Liver (tissue), 8 donors: ENCODE measurements at regions not wholly inside any gene's neighbourhood (a gene's known extent, or its start where the extent isn't known, plus 50 kb on each side); places are given as distances from the start of the nearest gene placed in this dataset.

Source experiments
- DNase-seq: peaks from one replicate; pipeline ENCODE4 v3.0.0-alpha.2; 2017; ENCODE audit warnings: low spot score
- H3K27ac ChIP-seq, 2 donors: one replicate each; pipeline ENCODE4 v1.7.0; 2013; ENCODE audit warnings: inconsistent platforms in 2 of 2, low read length in 2 of 2, control low read depth in 1 of 2, low read depth in 1 of 2, mild to moderate bottlenecking in 1 of 2
- H3K27me3 ChIP-seq, 4 donors: one replicate each; pipeline versions ENCODE4 v1.6.1 to v1.7.0; 2013; ENCODE audit warnings: low read length in 3 of 4, inconsistent platforms in 1 of 4, mild to moderate bottlenecking in 1 of 4, moderate library complexity in 1 of 4; ENCODE audit not compliant: control insufficient read depth in 4 of 4, insufficient read depth in 4 of 4
- H3K36me3 ChIP-seq, 4 donors: one replicate each; pipeline versions ENCODE4 v1.6.1 to v1.7.0; 2013; ENCODE audit warnings: low read length in 3 of 4, mild to moderate bottlenecking in 3 of 4, low read depth in 1 of 4, moderate library complexity in 1 of 4; ENCODE audit not compliant: control insufficient read depth in 4 of 4, insufficient read depth in 3 of 4
- H3K4me1 ChIP-seq, 4 donors: one replicate each; pipeline versions ENCODE4 v1.6.1 to v1.7.0; 2013; ENCODE audit warnings: low read length in 3 of 4, mild to moderate bottlenecking in 3 of 4, moderate library complexity in 1 of 4; ENCODE audit not compliant: control insufficient read depth in 4 of 4, insufficient read depth in 4 of 4
- H3K4me3 ChIP-seq, 3 donors: one replicate each; pipeline versions ENCODE4 v1.6.1 to v1.7.0; 2013; ENCODE audit warnings: low read length in 3 of 3, control low read depth in 1 of 3, low read depth in 1 of 3, mild to moderate bottlenecking in 1 of 3
- H3K9ac ChIP-seq, 2 donors: one replicate each; pipeline ENCODE4 v1.7.0; 2013; ENCODE audit warnings: low read length in 2 of 2, mild to moderate bottlenecking in 2 of 2, moderate library complexity in 2 of 2, control low read depth in 1 of 2, low read depth in 1 of 2
- H3K9me3 ChIP-seq, 4 donors: one replicate each; pipeline versions ENCODE4 v1.6.1 to v1.7.0; 2013; ENCODE audit warnings: low read length in 3 of 4; ENCODE audit not compliant: control insufficient read depth in 4 of 4
- EGR1 ChIP-seq, 2 donors: IDR thresholded peaks; 2 replicates each; pipeline ENCODE4 v1.6.1; 2016 to 2018; ENCODE audit warnings: antibody characterized with exemption in 2 of 2, low read depth in 2 of 2
- FOXA1 ChIP-seq: IDR thresholded peaks from 2 replicates; pipeline ENCODE4 v1.6.1; 2016; ENCODE audit warnings: antibody characterized with exemption
- FOXA2 ChIP-seq: IDR thresholded peaks from 2 replicates; pipeline ENCODE4 v1.6.1; 2016; ENCODE audit warnings: antibody characterized with exemption
- HNF4A ChIP-seq, 2 donors: conservative IDR thresholded peaks; 2 replicates each; pipeline ENCODE4 v1.6.1; 2016; ENCODE audit warnings: antibody characterized with exemption in 2 of 2, mild to moderate bottlenecking in 2 of 2
- HNF4G ChIP-seq: IDR thresholded peaks from 2 replicates; pipeline ENCODE4 v1.6.1; 2016; ENCODE audit warnings: antibody characterized with exemption
- JUND ChIP-seq, 2 donors: IDR thresholded peaks; 2 replicates each; pipeline ENCODE4 v1.6.1; 2016; ENCODE audit warnings: antibody characterized with exemption in 2 of 2
- RXRA ChIP-seq, 2 donors: IDR thresholded peaks; 2 replicates each; pipeline ENCODE4 v1.6.1; 2017 to 2018; ENCODE audit warnings: antibody characterized with exemption in 2 of 2, mild to moderate bottlenecking in 1 of 2
- SP1 ChIP-seq: IDR thresholded peaks from 2 replicates; pipeline ENCODE4 v1.6.1; 2018; ENCODE audit warnings: antibody characterized with exemption, mild to moderate bottlenecking
- TAF1 ChIP-seq: conservative IDR thresholded peaks from 2 replicates; pipeline ENCODE4 v1.6.1; 2016; ENCODE audit warnings: antibody characterized with exemption, mild to moderate bottlenecking
- YY1 ChIP-seq: IDR thresholded peaks from 2 replicates; pipeline ENCODE4 v1.6.1; 2016; ENCODE audit warnings: antibody characterized with exemption, mild to moderate bottlenecking
- WGBS: extraction: QIAGEN DNeasy Blood & Tissue Kit; methylation state at CpG from one replicate; pipeline ENCODE4 v1.1.7; 2013; 5-methylcytosine and 5-hydroxymethylcytosine counted together
- TF ChIP-seq, protein P1 (sequence below): fragments of 150-350 bp; IDR thresholded peaks from 2 replicates; pipeline ENCODE4 v1.5.1; 2017; ENCODE audit warnings: improper control_type of control experiment, low read depth, low read length; ENCODE audit not compliant: missing input control
- TF ChIP-seq, protein P2 (sequence below): IDR thresholded peaks from 2 replicates; pipeline ENCODE4 v1.6.1; 2016; ENCODE audit warnings: antibody characterized with exemption
- TF ChIP-seq, protein P3 (sequence below): IDR thresholded peaks from 2 replicates; pipeline ENCODE4 v1.6.1; 2016; ENCODE audit warnings: antibody characterized with exemption
- TF ChIP-seq, protein P4 (sequence below): IDR thresholded peaks from 2 replicates; pipeline ENCODE4 v1.6.1; 2016; ENCODE audit warnings: antibody characterized with exemption, mild to moderate bottlenecking
- donor health status: healthy.
- donor health status: healthy.
- donor health status: healthy.
- donor health status: healthy.
- donor health status: healthy.

DNA sequence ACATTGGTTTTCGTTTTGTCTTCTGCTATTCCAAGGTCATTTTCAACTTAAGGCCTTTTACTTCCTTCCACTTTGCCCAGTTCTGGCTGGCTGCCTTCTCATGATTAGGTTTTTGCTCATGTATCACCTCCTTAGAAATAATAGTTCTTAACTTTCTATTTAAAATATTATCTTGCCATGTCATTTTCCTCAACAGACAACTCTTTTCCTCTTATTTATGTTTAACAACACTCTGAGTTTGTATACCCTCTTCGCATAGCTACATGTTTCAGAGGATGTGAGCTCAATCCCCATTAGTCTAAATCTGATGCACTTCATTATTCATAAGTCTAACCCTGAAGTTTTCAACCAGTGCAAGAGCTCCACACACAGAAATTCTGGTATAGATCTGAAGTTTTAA, 299.1 kb downstream of the BCHE start (continued):
- TF ChIP-seq, protein P1, sequence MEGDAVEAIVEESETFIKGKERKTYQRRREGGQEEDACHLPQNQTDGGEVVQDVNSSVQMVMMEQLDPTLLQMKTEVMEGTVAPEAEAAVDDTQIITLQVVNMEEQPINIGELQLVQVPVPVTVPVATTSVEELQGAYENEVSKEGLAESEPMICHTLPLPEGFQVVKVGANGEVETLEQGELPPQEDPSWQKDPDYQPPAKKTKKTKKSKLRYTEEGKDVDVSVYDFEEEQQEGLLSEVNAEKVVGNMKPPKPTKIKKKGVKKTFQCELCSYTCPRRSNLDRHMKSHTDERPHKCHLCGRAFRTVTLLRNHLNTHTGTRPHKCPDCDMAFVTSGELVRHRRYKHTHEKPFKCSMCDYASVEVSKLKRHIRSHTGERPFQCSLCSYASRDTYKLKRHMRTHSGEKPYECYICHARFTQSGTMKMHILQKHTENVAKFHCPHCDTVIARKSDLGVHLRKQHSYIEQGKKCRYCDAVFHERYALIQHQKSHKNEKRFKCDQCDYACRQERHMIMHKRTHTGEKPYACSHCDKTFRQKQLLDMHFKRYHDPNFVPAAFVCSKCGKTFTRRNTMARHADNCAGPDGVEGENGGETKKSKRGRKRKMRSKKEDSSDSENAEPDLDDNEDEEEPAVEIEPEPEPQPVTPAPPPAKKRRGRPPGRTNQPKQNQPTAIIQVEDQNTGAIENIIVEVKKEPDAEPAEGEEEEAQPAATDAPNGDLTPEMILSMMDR, result no peak
- TF ChIP-seq HNF4G, result no peak

DNA sequence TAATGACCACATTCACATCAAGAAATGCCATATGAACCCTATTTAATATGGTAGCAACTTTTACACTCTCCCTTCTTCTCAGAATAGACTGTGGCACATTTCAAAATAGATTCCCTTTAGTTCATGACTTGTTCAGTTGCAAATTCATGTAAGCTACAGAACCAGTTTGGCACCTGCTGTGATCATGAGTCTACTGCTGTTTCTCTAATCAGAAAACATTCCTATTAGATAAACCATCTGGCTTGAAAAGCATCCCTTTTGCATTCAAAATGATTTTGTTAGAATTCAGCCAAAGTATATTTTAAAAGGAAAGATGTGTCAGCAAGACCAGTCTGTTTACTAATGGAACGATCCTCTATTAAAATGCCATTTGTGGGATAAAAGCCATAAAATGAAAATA, 304.4 kb downstream of the BCHE start:
- Histone ChIP-seq H3K4me1 (no peaks in the 10 kb centered on the region), H3K4me3 (no peak overlapping the region), H3K9me3 (no peaks in the 10 kb centered on the region), H3K27me3 (no peaks in the 10 kb centered on the region), H3K27ac (no peak overlapping the region), H3K36me3 (no peaks in the 10 kb centered on the region), H3K9ac (no peak overlapping the region)
- TF ChIP-seq HNF4A (conservative IDR thresholded peaks at IDR 0.05) (no peak), EGR1 (IDR thresholded peaks at IDR 0.05; ENCODE audit: low read depth in 2 of 2) (no peak), JUND (IDR thresholded peaks at IDR 0.05) (no peak), HNF4G (no peak), YY1 (no peak), FOXA1 (no peak), RXRA (IDR thresholded peaks at IDR 0.05) (no peak), SP1 (no peak), TAF1 (no peak)
- TF ChIP-seq, protein P1, result no peak
- TF ChIP-seq, protein P2, sequence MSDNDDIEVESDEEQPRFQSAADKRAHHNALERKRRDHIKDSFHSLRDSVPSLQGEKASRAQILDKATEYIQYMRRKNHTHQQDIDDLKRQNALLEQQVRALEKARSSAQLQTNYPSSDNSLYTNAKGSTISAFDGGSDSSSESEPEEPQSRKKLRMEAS, result no peak
- TF ChIP-seq, protein P3, sequence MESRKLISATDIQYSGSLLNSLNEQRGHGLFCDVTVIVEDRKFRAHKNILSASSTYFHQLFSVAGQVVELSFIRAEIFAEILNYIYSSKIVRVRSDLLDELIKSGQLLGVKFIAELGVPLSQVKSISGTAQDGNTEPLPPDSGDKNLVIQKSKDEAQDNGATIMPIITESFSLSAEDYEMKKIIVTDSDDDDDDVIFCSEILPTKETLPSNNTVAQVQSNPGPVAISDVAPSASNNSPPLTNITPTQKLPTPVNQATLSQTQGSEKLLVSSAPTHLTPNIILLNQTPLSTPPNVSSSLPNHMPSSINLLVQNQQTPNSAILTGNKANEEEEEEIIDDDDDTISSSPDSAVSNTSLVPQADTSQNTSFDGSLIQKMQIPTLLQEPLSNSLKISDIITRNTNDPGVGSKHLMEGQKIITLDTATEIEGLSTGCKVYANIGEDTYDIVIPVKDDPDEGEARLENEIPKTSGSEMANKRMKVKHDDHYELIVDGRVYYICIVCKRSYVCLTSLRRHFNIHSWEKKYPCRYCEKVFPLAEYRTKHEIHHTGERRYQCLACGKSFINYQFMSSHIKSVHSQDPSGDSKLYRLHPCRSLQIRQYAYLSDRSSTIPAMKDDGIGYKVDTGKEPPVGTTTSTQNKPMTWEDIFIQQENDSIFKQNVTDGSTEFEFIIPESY, result no peak
- no peak for DNase-seq
- WGBS, result 79% methylated on average over 1 of the region's 1 CpG

DNA sequence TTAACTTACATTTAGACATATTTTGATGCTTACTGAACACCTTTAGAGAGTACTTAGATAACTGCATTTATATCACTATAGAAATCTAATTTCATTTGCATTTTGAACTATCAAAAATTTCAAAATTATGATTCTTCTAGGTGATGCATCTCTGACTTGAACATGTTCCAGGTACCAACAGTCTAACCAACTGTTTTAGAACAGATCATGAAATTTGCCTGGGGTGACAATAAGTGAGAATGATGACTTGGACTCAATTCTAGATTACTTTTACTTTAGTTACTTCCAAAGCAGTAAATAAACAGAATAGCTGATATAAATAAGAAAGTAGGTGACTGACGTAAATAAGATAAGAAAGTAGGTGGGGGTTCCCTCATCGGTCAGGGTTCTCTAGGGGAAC, 307.8 kb downstream of the BCHE start:
- no peak overlapping the region for H3K27ac ChIP-seq
- 84% methylated on average over 2 of the region's 2 CpGs for WGBS
- no peaks in the 10 kb centered on the region for H3K36me3 ChIP-seq
- no peaks in the 10 kb centered on the region for H3K9me3 ChIP-seq
- no peak for DNase-seq
- H3K27me3 ChIP-seq, result no peaks in the 10 kb centered on the region
- no peak overlapping the region for H3K9ac ChIP-seq
- no peaks in the 10 kb centered on the region for H3K4me1 ChIP-seq
- H3K4me3 ChIP-seq, result no peak overlapping the region
- TF ChIP-seq RXRA (IDR thresholded peaks at IDR 0.05) (no peak), SP1 (no peak), FOXA2 (no peak), JUND (IDR thresholded peaks at IDR 0.05) (no peak), EGR1 (IDR thresholded peaks at IDR 0.05; ENCODE audit: low read depth in 2 of 2) (no peak), TAF1 (no peak), HNF4A (conservative IDR thresholded peaks at IDR 0.05) (no peak), YY1 (no peak)
- TF ChIP-seq, protein P1, result no peak
- TF ChIP-seq, protein P3, result no peak
- TF ChIP-seq, protein P2, result no peak
- TF ChIP-seq, protein P4, sequence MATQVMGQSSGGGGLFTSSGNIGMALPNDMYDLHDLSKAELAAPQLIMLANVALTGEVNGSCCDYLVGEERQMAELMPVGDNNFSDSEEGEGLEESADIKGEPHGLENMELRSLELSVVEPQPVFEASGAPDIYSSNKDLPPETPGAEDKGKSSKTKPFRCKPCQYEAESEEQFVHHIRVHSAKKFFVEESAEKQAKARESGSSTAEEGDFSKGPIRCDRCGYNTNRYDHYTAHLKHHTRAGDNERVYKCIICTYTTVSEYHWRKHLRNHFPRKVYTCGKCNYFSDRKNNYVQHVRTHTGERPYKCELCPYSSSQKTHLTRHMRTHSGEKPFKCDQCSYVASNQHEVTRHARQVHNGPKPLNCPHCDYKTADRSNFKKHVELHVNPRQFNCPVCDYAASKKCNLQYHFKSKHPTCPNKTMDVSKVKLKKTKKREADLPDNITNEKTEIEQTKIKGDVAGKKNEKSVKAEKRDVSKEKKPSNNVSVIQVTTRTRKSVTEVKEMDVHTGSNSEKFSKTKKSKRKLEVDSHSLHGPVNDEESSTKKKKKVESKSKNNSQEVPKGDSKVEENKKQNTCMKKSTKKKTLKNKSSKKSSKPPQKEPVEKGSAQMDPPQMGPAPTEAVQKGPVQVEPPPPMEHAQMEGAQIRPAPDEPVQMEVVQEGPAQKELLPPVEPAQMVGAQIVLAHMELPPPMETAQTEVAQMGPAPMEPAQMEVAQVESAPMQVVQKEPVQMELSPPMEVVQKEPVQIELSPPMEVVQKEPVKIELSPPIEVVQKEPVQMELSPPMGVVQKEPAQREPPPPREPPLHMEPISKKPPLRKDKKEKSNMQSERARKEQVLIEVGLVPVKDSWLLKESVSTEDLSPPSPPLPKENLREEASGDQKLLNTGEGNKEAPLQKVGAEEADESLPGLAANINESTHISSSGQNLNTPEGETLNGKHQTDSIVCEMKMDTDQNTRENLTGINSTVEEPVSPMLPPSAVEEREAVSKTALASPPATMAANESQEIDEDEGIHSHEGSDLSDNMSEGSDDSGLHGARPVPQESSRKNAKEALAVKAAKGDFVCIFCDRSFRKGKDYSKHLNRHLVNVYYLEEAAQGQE, result no peak
